ENCODE measurements at regions not wholly inside any gene's neighbourhood (a gene's known extent, or its start where the extent isn't known, plus 50 kb on each side); places are given as distances from the start of the nearest gene placed in this dataset.

DNA sequence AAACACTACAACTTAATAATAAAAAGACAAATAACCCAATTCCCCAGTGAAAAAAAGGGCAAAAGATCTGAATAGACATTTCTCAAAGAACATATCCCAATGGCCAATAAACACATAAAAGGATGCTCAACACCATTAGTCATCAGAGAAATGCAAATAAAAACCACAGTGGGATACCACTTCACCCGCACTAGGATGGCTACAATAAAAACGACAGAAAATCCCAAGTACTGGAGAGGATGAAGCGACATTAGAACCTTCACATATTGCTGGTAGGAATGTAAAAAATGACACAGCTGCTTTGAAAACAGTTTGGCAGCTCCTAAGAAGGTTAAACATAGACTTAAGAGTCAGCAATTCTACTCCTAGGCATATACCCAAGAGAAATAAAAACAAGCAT is 140.6 kb upstream of the ARX start:
- no peak for TF ChIP-seq Cebpa-rat (IDR thresholded peaks at IDR 0.05)
- H3K27ac ChIP-seq: no peak overlapping the region

DNA sequence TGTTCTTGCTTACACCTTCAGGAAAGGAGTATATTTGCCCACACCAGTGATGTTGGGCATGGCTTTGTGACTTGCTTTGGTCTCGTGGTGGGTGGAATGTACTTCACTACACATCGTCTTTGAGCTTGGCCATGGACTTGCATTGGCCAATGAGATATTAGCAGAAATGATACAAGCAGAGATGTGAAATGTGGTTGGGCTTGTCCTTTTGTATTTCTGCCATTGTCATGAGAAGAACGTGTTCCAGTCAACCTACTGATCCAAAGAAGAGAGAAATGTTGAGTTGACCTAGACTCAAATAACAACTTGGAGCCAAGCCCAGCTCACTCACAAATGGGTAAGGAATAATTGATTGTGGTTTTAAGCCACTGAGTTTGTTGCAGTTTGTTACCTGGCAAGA is 138.4 kb upstream of the ARX start:
- TF ChIP-seq Cebpa-rat (IDR thresholded peaks at IDR 0.05): no peak
- Histone ChIP-seq H3K27ac (no peak overlapping the region), H3K4me1 (no peaks in the 10 kb centered on the region), H3K9me3 (no peaks in the 10 kb centered on the region), H3K36me3 (no peaks in the 10 kb centered on the region), H4K20me1 (no peaks in the 10 kb centered on the region; the same call in 1 of the 2 replicates), H3K4me2 (no peak overlapping the region), H3K4me3 (no peak overlapping the region), H3K9ac (no peak overlapping the region), H3K27me3 (peaks cover 76% of the 10 kb centered on the region)

More for the DNA sequence above, 140.6 kb upstream of the ARX start:
- H3K9me3 ChIP-seq: no peaks in the 10 kb centered on the region
- H3K27me3 ChIP-seq: peaks cover 72% of the 10 kb centered on the region
- no peak overlapping the region for H3K9ac ChIP-seq
- H3K36me3 ChIP-seq: no peaks in the 10 kb centered on the region
- H3K4me2 ChIP-seq: no peak overlapping the region
- H4K20me1 ChIP-seq: no peaks in the 10 kb centered on the region; the same call in 1 of the 2 replicates
- H3K4me1 ChIP-seq: no peaks in the 10 kb centered on the region
- no peak overlapping the region for H3K4me3 ChIP-seq

DNA sequence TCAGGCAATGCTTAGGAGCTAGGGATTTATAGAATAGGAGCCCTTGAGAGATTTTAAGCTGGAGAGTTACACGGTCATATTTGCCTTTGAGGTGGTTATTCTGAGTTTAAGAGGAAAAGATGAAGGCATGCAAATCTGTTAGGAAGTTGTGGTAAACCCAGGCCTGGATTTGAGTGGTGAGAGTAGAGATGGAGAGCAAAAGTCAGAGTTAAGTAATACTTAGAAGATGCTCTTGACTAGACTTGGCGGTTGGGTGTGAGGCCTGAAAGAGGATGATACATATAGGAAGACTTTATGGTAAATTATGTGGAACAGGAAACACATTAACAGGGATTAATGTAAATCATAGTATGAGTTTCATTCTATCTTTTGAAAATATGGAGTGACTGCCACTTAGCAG is 136.0 kb upstream of the ARX start:
- H4K20me1 ChIP-seq: no peaks in the 10 kb centered on the region; the same call in 1 of the 2 replicates
- H3K4me1 ChIP-seq: no peaks in the 10 kb centered on the region
- no peak overlapping the region for H3K9ac ChIP-seq
- no peak overlapping the region for H3K27ac ChIP-seq
- no peaks in the 10 kb centered on the region for H3K9me3 ChIP-seq
- no peak overlapping the region for H3K4me3 ChIP-seq
- no peak overlapping the region for H3K4me2 ChIP-seq
- H3K27me3 ChIP-seq: peaks cover 74% of the 10 kb centered on the region
- TF ChIP-seq Cebpa-rat (IDR thresholded peaks at IDR 0.05): no peak
- H3K36me3 ChIP-seq: no peaks in the 10 kb centered on the region

DNA sequence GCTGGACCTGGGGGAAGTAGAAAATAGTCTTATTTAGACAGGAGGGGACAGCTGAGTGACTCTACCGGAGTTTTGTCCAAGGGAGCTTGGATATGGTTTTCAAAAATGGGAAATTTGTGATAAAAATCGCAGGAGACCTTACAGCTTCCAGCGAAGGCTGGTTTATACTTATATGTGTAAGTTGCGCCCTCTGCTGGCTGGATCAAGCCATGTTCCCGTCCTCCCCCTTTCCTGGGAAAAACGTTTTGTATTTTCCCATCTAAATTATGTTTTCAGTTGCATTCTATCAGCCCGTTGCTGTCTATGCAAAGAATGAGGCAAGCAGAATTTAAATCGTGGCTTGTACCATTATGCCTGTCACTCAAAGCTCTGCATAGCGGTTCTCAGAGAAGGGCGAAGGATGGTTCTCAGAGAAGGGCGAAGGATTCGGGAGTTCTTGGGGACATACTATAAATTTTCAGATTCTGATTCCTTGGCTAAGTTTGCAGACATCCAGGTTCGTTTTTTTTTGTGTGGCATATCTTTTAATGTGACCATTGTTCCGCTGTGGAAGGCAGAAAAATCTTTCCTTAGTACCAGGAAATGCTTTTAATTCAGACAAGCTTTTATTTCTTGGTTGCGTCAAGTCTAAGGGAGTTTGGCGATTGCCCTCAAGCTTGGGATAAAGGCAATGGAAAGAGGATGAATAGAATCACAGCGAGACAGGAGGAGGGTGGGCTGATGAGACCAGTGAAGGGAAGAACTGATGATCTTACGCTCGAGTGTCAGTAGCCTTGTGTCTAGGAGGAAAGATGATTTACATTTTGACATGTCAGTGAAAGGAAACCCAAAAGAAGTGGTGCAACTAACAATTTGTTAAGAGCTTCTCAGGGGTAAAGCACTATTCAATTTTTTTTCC is 128.5 kb upstream of the ARX start:
- Histone ChIP-seq H3K36me3 (no peaks in the 10 kb centered on the region), H3K9ac (no peak overlapping the region), H3K27me3 (peaks cover 87% of the 10 kb centered on the region), H3K4me2 (no peak overlapping the region), H3K27ac (no peak overlapping the region), H3K4me3 (no peak overlapping the region), H4K20me1 (no peaks in the 10 kb centered on the region), H3K9me3 (no peaks in the 10 kb centered on the region), H3K4me1 (no peaks in the 10 kb centered on the region)
- TF ChIP-seq Cebpa-rat (IDR thresholded peaks at IDR 0.05): no peak

DNA sequence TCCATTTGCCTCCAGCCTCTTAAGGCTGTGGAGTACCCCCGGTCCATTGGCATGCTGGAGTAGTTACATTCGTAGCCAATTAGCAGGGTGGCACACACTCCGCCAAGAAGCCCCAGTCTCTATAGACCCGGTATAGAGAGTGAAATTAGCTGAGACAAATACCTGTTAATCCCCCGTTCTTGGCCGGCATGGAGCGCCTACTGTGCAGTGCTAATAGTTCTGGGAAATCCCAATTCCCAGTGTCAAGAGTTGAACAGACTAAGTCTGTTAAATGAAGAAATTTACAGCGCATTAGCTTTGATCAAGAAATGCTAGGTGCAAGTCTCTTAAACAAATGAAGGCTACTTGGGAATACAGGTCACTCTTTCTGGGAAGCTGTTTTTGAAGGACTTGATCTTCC is 127.8 kb upstream of the ARX start:
- TF ChIP-seq Cebpa-rat (IDR thresholded peaks at IDR 0.05): no peak
- no peaks in the 10 kb centered on the region for H3K4me1 ChIP-seq
- H4K20me1 ChIP-seq: no peaks in the 10 kb centered on the region
- no peak overlapping the region for H3K4me2 ChIP-seq
- no peak overlapping the region for H3K4me3 ChIP-seq
- no peak overlapping the region for H3K9ac ChIP-seq
- no peaks in the 10 kb centered on the region for H3K9me3 ChIP-seq
- H3K36me3 ChIP-seq: no peaks in the 10 kb centered on the region
- H3K27me3 ChIP-seq: peaks cover 87% of the 10 kb centered on the region
- H3K27ac ChIP-seq: no peak overlapping the region

DNA sequence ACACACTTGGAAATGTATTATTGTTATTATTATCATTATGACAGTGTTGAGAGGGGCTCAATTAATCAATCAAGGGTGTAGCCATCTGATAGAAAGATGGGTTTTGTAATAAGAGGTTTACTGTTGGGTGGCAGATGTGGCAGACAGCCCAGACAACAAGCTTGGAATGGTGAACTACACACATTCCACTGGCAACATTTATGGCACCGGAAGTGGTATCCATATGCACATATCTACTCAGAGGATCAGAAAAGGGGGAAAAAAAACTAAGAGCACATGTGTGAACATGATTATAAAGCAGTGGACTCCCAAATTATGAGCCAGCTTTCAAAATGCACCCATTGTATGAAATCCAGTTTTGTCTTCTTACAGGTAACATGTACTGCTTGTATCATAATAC is 125.9 kb upstream of the ARX start:
- H3K27ac ChIP-seq: no peak overlapping the region
- H4K20me1 ChIP-seq: no peaks in the 10 kb centered on the region; the same call in 1 of the 2 replicates
- no peak overlapping the region for H3K9ac ChIP-seq
- no peak overlapping the region for H3K4me2 ChIP-seq
- no peaks in the 10 kb centered on the region for H3K36me3 ChIP-seq
- H3K27me3 ChIP-seq: peaks cover 90% of the 10 kb centered on the region
- H3K4me1 ChIP-seq: no peaks in the 10 kb centered on the region
- no peak for TF ChIP-seq Cebpa-rat (IDR thresholded peaks at IDR 0.05)
- H3K4me3 ChIP-seq: no peak overlapping the region
- H3K9me3 ChIP-seq: no peaks in the 10 kb centered on the region

DNA sequence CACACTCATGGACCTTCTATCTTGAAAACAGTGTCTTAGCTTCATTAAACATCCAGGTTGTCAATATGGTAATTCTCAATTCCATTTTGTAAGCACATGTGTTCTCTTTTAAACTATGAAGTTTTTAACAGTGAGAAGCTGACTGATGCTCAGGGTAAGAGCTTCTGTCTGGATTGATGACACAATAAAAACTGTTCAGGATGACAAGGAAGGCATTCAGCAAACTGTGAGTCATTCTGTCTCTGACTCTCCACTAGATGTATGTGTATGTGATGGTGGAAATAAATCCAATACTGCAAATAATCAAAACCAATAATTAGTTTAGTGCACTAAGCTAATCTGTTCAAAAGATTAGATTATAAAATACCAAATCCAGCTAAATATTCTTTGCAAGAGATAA is 115.3 kb upstream of the ARX start:
- H3K9me3 ChIP-seq: peaks cover 14% of the 10 kb centered on the region
- no peak overlapping the region for H3K27ac ChIP-seq
- no peak for TF ChIP-seq Cebpa-rat (IDR thresholded peaks at IDR 0.05)
- no peak overlapping the region for H3K9ac ChIP-seq
- H3K36me3 ChIP-seq: no peaks in the 10 kb centered on the region
- no peak overlapping the region for H3K4me3 ChIP-seq
- no peaks in the 10 kb centered on the region for H4K20me1 ChIP-seq
- no peaks in the 10 kb centered on the region for H3K4me1 ChIP-seq
- H3K27me3 ChIP-seq: peaks cover 78% of the 10 kb centered on the region
- H3K4me2 ChIP-seq: no peak overlapping the region

DNA sequence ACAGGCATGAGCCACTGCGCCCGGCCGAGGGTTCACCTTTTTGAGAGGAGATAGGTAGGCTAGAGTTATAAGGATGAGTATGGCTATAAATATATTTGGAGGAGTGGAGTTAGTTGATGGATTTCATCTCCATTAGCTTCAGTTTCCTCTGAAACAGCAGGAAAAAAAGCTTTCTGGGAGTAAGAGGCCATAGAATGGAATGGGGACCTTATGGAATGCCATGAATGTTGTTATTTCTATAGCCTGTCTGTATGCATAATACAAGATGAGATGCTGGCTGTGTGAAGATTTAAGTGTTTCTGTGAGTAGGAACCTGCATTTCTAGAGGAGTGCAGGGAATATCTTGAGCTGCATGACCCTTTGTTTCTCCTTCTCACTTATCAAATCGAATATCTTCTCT is 114.9 kb upstream of the ARX start:
- Histone ChIP-seq H3K4me2 (no peak overlapping the region), H3K9me3 (peaks cover 14% of the 10 kb centered on the region), H3K9ac (no peak overlapping the region), H3K27ac (no peak overlapping the region), H3K27me3 (peaks cover 75% of the 10 kb centered on the region), H3K36me3 (no peaks in the 10 kb centered on the region), H4K20me1 (no peaks in the 10 kb centered on the region), H3K4me1 (no peaks in the 10 kb centered on the region), H3K4me3 (no peak overlapping the region)
- TF ChIP-seq Cebpa-rat (IDR thresholded peaks at IDR 0.05): no peak

DNA sequence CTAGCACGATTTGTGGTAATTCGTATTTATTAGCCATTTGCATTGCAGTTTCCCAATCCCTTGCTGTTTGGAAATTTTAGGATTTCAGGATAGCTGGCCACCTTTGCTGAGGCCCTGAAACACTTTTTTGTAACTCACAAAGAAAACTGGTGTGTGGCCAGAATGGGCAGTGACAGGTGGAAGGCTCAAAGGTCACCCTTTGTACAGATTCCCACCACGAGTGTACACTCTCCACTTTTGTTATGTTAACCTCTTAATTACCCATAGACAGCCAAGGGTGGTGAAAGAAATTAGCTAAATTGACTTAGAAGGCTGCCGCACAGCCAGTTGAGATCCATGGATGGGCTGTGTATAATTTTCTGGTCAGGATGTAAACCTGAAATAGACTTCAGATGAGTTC is 109.7 kb upstream of the ARX start:
- no peaks in the 10 kb centered on the region for H4K20me1 ChIP-seq
- no peaks in the 10 kb centered on the region for H3K4me1 ChIP-seq
- H3K36me3 ChIP-seq: no peaks in the 10 kb centered on the region
- H3K4me3 ChIP-seq: no peak overlapping the region
- peaks cover 8% of the 10 kb centered on the region; the same call in 1 of the 2 replicates for H3K9me3 ChIP-seq
- no peak overlapping the region for H3K27ac ChIP-seq
- H3K27me3 ChIP-seq: peaks cover 62% of the 10 kb centered on the region
- H3K9ac ChIP-seq: no peak overlapping the region
- H3K4me2 ChIP-seq: no peak overlapping the region
- no peak for TF ChIP-seq Cebpa-rat (IDR thresholded peaks at IDR 0.05)

DNA sequence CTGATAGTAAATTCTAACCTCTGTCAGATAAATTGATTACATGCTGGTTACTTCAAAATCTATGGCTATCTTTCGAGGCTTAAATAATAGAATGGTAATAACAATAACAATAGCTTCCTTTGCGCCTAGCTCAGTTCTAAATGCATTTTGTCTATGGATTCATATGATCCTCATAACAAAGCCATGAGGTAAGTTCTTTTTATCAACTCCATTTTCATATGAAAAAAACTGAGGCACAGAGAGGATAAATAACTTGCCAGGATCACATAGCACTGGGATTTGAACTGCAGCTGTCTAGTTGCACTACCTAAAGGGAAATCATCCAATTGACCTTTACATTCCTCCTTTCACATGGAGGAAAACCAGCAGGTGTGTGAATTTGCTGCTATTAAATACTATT is 108.6 kb upstream of the ARX start:
- H3K27me3 ChIP-seq: peaks cover 55% of the 10 kb centered on the region
- no peaks in the 10 kb centered on the region for H3K36me3 ChIP-seq

More for the DNA sequence above, 108.6 kb upstream of the ARX start:
- Histone ChIP-seq H4K20me1 (no peaks in the 10 kb centered on the region), H3K9ac (no peak overlapping the region), H3K27ac (no peak overlapping the region), H3K4me1 (no peaks in the 10 kb centered on the region), H3K4me3 (no peak overlapping the region), H3K4me2 (no peak overlapping the region), H3K9me3 (peaks cover 8% of the 10 kb centered on the region; the same call in 1 of the 2 replicates)
- TF ChIP-seq Cebpa-rat (IDR thresholded peaks at IDR 0.05): no peak

Data from BLaER1 (cell line).